ENCODE measurements at regions not wholly inside any gene's neighbourhood (a gene's known extent, or its start where the extent isn't known, plus 50 kb on each side); places are given as distances from the start of the nearest gene placed in this dataset.
"Not testable (repeated sequence)": the region's sequence is repeated elsewhere in the genome, so short reads cannot be mapped to it uniquely, and the experiment has no call there.

DNA sequence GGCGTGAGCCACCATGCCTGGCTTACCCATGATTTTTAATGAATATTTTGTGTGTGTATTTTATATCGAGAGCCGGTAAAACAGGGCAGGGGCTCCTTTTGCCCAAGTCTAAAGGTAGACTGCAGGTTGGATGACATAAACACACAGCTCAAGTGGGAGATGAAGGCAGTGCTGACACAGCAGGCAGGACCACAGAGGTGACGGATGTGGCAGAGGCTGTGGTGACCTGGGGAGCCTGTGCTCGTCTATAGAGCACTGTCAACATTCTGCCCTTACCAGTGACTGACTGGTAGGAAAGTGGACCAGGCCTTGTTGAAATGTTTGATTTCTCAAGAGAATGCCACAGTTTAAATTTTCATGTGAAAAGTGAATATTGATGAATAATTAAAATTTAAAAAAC, 137.5 kb downstream of the ZFP64 start:
- no peak for DNase-seq

DNA sequence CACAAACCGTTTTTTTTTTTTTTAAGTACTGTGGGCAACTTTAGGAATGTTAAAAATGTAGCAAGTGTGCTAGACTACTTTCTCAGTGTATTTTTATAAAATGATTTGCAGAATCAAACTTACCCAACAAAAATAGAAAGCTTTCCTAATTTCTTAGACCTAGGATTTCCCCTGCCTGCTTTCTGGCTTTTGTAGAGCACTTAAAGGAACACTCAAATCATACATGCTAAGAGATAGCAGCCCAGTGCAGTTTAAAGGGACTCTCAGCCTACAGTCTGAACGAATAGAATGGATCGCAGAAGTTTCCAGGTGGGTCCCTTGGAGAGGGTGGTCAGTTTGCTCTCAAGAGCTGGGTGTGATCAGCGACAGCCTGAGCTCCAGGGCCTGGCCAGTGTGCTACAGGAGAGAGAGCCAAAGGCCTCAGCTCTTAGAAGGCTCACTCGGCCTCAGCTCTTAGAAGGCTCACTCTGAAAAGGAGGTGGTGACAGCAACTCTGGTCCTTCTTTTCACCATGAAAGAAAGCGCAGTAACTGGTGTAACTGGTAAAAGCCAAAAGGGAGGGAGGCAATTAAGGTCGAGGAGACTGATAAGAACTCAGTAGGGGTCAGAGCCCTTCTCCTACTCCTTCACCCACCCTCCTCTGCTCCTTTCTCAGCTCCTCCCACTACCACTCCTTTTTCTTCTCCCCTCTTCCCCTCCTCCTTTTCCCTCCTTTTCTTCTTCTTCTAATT, 142.4 kb downstream of the ZFP64 start:
- DNase-seq = no peak

DNA sequence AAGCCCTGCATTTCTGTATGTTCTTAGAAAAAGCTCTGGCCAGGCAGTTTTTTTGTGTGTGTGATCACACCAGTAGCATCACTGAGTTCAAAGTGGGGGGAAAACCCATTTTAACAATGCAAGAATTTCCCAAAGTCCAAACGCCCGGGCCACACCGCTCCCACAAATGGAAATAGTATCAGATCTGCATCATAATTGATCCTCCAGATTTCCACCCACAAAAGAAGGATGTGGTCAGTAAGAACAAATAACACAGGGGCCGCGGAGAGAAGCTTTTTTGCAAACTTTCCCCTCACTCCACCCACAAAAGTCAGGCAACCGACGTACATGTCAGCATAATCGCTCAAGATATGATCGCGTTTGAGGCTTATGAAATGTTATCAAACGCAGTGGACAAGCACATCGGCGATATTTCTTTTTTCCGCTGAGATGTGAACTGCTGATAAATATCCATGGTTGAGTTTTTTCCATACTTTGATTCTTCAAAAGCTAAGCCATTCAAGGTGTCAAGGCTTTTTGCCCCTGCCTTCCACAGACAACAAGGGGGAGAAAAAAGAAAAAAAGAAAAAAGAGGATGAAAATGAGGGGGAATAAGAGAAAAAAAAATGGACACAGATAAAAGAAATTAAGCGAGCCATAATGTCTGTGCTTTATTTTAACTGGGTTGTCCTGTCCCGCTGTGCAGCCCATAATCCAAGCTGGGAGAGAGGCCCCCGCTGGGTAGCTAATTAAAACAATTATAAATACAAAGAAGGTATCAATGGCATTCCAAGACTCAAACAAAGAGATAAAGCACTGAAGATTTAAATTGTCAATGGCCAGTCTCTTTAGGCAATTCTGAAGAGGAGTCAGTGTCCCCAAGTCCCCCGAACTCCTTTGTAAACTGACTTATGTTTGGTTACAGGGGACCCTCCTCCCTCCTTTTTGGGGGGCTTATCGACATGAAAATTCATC, 143.5 kb downstream of the ZFP64 start:
- no peak for DNase-seq

DNA sequence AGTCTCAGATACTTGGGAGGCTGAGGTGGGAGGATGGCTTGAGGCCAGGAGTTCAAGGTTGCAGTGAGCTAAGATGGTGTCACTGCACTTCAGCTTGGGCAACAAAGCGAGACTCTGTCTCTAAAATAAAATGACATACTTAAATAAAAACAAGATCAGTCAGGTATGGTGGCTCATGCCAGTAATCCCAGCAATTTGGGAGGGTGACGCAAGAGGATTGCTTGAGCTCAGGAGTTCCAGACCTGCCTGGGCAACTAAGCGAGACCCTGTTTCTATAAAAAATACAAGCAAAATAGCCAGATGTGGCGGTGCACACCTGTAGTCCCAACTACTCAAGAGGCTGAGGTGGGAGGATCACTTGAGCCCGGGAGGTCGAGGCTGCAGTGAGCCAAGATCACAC, 149.6 kb downstream of the ZFP64 start:
- no peak for DNase-seq

DNA sequence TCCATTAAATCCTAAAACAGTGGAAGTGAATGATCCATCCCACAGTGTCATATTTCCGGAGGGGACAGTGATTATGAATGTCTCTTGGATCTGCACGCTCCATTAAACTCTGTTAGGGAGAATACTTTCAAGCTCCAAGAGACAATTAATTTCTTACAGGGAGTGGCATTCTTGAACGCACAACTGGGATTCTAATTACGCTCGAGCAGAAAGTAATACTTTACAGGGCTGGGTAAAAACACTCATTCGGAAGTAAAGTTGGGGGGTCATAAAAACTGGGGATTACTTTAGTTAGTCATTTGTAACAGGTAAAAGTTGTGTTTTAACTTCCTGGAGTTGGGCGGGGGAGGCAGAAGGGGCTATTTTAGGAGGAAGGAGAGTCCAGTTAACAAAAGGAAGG, 151.8 kb downstream of the ZFP64 start:
- no peak for DNase-seq

DNA sequence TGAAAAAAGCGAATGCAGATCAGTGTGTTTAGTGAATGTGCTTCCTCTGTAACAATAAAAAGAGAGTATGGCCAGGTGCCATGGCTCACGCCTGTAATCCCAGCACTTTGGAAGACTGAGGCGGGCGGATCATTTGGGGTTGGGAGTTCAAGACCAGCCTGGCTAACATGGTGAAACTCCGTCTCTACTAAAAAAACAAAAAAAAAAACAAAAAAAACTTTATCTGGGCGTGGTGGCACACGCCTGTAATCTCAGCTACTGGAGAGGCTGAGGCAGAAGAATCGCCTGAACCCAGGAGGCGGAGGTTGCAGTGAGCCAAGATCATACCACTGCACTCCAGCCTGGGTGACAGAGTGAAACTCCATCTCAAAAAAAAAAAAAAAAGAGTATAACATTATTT, 152.9 kb downstream of the ZFP64 start:
- DNase-seq = not testable (repeated sequence)

DNA sequence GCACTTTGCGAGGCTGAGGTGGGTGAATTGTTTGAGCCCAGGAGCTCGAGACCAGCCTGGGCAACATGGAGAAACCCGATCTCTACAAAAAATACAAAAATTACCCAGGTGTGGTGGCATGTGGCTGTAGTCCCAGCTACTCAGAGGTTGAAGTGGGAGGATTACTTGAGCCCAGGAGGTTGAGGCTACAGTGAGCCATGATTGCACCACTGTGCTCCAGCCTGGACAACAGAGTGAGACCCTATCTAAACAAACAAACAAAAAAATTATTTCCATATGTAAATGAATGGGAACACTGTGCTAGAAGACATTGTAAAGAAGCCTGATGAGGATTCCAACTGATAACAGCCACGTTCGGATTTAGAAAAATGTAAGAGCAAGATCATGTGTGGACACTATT, 154.2 kb downstream of the ZFP64 start:
- DNase-seq = no peak

DNA sequence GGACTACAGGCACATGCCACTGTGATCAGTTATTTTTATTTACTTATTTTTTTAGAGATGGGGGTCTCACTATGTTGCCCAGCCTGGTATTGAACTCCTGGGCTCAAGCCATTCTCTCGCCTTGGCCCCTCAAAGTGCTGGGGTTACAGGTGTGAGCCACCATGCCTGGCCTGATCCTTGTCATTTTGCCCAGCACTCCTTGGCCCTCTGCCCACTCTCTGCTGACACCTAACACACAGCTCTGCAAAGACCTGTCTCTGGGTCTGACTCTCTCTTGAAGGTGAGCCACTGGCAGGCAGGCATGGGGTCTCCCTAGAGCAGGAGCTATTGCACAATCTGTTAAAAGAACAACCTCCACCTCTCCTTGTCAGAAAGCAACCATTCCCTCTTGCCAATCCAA, 155.6 kb downstream of the ZFP64 start:
- no peak for DNase-seq

DNA sequence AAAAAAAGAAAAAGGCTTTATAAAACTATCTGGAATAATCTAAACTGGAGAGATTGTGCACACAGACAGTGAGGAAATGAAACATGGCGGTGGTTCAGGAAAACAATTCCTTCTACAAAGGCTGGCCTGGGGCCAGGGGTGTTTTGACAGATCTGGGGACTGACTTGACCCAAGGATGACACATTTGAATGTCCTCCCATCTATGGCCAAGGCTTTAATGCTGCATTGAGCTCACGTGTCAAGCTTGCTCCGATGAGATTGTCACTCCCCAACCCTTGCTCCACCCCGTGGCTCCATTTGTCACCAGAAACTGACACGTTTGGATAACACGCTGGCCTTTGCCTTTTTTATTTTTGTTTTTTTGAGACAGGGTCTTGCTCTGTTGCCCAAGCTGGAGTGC, 156.1 kb downstream of the ZFP64 start:
- DNase-seq = no peak

DNA sequence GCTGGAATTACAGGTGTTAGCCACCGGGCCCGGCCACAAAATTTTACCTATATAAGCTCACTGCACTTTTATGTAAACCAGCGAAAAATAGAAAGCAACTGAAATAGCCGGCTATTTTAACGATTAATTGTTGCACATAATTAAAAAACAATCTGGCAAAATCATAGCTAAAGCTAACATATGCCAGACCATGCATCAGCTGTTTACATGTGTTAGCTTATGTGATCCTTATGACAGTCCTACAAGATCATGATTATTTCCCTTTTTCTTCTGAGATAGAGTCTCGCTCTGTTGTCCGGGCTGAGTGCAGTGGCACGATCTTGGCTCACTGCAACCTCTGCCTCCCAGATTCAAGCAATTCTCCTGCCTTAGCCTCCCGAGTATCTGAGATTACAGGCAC, 157.0 kb downstream of the ZFP64 start:
- no peak for DNase-seq

DNA sequence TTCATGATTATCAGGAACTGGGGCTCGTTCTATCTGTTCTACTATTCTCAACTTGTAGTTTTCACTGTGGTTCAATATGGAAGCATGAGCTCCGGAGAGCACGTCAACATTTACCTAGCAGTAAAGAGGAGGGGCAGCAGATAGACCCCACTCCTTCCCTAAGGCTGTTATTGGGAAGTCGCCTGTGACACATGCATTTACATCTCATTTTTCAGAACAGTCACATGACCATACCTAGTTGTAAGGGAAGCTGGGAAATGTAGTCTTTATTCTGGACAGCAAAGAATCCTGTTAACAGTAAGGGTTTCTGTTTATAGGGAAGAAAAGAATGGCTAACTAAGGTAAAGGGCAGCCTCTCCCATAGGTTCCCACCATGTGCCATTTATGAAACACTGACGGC, 158.3 kb downstream of the ZFP64 start:
- no peak for DNase-seq

DNA sequence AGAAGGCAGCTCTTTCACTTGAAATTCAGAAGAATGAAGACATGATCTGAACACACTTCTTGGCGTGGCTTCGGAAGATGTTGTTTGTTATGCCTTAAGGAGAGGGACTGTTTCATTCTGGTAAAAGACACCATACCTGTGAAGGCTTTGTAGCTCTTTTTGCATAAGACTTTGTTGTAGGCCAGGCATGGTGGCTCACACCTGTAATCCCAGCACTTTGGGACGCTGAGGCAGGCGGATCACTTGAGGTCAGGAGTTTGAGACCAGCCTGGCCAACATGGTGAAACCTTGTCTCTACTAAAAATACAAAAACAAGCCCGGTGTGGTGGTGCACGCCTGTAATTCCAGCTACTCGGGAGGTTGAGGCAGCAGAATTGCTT, 159.3 kb downstream of the ZFP64 start:
- DNase-seq = not testable (repeated sequence)

DNA sequence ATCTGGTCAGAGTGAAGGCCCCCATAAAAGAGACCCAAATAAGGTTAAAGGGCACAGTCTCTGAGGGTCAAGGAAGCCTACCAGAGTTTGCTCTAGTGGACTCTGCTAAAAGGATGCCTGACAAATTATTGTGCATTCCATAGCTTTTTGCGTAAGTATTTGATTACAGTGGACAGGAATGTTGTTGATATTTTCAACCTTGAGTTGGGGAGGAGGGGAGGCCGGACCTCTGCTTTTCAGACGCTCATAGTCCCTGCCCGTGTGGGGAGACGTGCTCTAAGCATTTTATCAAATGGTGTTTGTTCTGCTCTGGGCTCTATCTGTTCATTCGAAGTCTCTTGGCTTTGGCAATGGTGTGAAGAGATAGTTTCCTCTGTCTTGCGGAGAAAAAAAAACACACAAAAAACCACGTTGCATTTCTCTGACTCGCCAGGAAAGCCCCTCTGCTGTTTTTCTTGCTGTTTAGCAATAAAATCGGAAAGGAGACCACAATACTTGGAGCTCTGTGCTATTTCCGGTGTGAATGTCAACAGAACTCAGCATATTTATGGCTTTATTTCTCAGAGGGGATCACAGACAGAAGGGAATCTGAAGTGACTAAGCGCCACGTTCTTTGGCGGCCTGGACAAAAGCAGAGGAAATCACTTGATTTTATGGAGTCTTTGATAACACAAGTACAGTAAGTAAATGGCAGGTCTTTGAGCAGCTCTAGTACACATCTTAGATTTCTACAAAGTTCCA, 159.8 kb downstream of the ZFP64 start:
- no peak for DNase-seq

DNA sequence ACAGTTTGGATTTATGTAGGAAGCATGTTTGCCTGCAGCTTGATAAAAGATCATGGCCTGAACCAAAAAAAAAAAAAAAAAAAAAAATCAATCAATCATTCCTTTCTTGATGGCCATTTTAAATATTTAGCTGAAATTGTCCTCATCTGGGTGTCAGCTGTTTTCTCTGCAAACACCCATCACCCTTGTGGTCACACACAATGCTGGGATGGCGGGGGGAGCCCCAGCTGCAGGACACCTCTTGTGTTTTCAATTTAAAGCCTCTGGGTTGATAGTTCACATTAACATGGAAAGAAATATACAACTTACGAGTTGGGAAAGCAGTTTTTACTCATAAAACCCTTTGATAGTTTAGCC, 160.4 kb downstream of the ZFP64 start:
- DNase-seq = no peak

DNA sequence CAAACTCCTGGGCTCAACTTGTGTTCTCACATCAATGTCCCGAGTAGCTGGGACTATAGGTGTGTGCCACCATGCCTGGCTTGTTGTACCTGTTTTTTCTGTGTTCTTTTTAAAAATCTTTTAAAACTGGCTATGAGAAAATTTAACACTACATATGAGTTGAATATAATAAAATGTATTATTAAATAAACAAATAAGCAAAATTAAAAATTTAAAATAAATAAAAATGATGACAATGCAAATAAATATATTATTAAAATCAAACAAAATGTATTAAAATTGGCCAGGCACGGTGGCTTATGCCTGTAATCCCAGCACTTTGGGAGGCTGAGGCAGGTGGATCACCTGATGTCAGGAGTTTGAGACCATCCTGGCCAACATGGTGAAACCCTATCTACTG, 162.4 kb downstream of the ZFP64 start:
- not testable (repeated sequence) for DNase-seq

DNA sequence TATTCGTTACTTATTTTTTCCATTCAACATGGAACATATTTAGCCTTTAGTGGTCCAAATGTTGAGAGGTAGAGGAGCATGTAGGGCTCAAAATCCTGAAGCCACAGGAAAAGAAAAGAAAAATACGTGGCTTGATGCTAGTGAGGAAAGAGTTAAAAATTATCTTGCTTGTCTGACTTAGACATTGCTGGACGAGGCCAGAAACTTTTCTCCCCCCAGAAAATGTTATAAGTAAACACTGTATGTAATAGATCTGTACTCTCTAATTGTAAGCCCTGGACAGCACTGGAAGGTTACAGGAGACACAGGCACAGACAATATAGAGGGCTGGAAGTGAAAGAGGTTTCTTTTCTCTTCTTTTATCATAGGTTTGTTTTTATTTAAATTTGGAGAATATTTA, 165.6 kb downstream of the ZFP64 start:
- no peak for DNase-seq

DNA sequence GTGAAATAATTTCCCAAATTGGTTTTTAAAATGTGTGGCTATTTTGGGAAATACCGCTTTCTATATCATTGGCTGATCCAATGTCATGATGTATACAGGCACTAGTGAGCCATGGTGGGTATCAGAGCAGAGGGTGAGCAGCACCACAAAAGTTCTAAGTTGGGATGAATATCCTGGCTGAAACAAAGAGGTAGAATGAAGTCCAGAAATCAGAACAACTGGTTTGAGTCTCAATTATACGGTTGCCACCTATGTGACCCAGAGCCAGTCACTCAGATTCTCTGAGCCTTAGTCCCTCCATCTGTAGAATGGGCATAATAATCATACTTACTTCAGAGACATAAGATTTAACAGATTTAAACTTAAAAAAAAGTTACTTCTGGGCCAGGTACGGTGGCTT, 172.3 kb downstream of the ZFP64 start:
- DNase-seq = no peak

DNA sequence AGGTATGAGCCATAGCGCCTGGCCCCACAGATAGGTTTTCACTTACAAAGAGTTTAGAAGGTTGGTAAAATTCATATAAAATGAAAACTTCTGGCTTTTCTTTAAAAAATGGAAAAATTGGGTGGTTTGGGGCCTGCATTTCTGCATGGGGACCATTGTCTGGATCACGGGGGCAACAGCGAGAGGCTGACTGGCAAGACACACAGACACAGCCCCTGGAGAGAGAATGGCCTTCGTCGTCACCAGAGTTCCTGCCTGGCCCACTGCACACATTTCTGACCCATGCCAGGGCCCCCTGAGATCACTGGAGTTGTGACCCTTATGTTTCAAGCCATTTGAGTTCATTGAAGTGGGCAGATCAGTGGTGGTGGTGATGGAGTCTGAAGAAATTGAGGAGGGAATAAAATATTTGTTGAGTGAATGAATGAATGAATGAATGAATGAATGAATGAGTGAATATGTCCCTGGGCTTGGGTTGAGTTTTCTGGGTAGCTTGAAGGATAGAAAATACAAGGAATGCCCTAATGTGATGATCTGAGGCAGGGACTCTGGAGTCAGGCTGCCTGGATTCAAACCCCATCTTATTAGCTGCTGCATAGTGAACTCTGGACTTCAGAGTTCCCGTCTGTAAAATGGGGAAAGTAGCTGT, 173.8 kb downstream of the ZFP64 start:
- DNase-seq = no peak

DNA sequence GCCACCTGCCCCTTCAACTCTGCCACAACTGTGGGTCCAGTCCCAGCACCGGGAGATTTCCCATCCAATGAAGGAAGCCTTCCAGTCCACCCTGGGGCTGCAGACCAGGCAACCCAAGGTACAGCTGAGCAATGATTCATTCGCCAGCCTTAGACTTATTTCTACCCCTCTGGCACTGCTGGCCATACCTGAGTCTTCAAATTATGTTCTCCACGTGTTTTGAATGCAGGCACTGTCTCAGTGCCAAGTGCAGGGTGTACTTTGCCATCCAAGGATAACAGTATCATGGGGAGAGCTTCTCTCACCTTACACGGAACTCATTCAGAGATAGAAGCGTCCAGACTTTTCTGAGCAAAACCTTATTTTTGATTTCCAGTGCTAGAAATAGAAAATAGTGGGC, 175.6 kb downstream of the ZFP64 start:
- DNase-seq = no peak

DNA sequence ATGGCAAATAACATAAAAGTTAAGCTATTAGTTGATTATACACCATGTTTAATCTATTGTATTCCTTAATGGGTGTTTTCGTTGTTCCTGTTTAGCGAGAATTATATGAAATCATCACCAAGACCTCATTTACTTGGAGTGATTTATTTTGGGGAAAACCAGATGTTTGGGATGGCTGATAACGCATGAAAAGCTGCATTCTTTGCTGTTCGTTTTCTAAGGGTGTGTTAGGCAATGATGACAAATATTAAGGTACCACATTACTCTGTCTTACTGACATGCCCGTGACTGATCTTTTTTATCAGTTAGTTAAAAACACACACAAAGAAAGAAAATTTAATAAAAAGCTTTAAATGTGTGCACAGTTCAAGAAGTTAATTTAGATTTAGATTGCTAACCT, 176.4 kb downstream of the ZFP64 start:
- DNase-seq = no peak

DNA sequence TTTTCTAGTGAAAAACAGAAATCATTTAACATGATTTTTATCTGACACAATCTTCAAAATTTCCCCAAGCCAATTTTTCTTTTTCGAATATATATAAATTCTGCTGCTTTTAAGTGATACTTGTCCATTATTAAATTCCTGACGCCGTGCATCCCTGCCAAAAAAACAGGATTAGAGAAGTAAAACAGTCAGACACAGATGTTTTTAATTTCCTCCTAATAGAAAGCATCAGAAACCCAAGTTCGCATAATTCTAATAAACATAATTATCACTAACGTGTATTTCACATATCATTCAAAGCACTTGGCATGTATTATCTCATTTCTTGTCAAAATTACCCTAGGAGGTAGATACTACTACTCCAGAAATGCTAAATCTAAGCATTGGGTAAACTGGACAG, 179.5 kb downstream of the ZFP64 start:
- no peak for DNase-seq

DNA sequence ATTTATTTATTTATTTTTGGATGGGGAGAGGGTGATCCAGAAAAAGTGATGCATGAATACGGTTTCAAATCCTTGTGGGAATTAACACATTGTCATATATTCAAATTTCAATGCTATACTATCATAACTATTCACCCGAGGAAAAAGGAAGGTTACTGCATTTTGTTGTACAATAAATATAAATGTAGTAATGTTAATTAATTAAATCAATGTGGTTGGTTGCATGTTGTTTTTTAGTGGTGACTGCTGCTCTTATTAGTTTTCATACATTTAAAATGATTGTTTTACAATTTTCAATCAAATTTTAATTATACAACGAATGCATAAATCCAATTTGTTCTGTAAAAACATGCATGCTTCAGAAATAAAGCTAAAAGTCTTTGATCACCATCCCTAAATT, 180.5 kb downstream of the ZFP64 start:
- DNase-seq = no peak
